ENCODE measurements at regions not wholly inside any gene's neighbourhood (a gene's known extent, or its start where the extent isn't known, plus 50 kb on each side); places are given as distances from the start of the nearest gene placed in this dataset.
"Not testable (repeated sequence)": the region's sequence is repeated elsewhere in the genome, so short reads cannot be mapped to it uniquely, and the experiment has no call there.

GRCh38 chrX:1853916-1854315 lies 239.1 kb downstream of the ASMT start:
- DNase-seq = no peak

- DNase-seq = not testable (repeated sequence)
Observed at GRCh38 chrX:1854861-1855260, 240.0 kb downstream of the ASMT start.

- not testable (repeated sequence) for DNase-seq
Observed at GRCh38 chrX:1859266-1859665, 244.4 kb downstream of the ASMT start.

GRCh38 chrX:1860936-1861594 lies 246.2 kb downstream of the ASMT start:
- DNase-seq = no peak

- not testable (repeated sequence) for DNase-seq
Observed at GRCh38 chrX:1863995-1864394, 249.1 kb downstream of the ASMT start.

- DNase-seq = no peak
Observed at GRCh38 chrX:1870421-1870820, 255.6 kb downstream of the ASMT start.

- DNase-seq = no peak
Observed at GRCh38 chrX:1871887-1872286, 257.0 kb downstream of the ASMT start.

- no peak for DNase-seq
Observed at GRCh38 chrX:1873671-1874070, 258.8 kb downstream of the ASMT start.

GRCh38 chrX:1874416-1874815 lies 259.6 kb downstream of the ASMT start:
- no peak for DNase-seq

GRCh38 chrX:1874899-1875298 lies 260.0 kb downstream of the ASMT start:
- DNase-seq = no peak

- no peak for DNase-seq
Observed at GRCh38 chrX:1876041-1876440, 261.2 kb downstream of the ASMT start.

GRCh38 chrX:1877780-1878179 lies 262.9 kb downstream of the ASMT start:
- no peak for DNase-seq

GRCh38 chrX:1880884-1881817 lies 266.3 kb downstream of the ASMT start:
- DNase-seq = not testable (repeated sequence)

GRCh38 chrX:1883772-1884171 lies 268.9 kb downstream of the ASMT start:
- no peak for DNase-seq

GRCh38 chrX:1884446-1884845 lies 269.6 kb downstream of the ASMT start:
- no peak for DNase-seq

- DNase-seq = no peak
Observed at GRCh38 chrX:1885116-1885515, 270.3 kb downstream of the ASMT start.

GRCh38 chrX:1888305-1888704 lies 273.4 kb downstream of the ASMT start:
- DNase-seq = not testable (repeated sequence)

- no peak for DNase-seq
Observed at GRCh38 chrX:1894026-1894294, 279.1 kb downstream of the ASMT start.

- DNase-seq = no peak
Observed at GRCh38 chrX:1894740-1895139, 279.9 kb downstream of the ASMT start.

- no peak for DNase-seq
Observed at GRCh38 chrX:1895583-1895982, 280.7 kb downstream of the ASMT start.

GRCh38 chrX:1899841-1900240 lies 285.0 kb downstream of the ASMT start:
- DNase-seq = no peak

GRCh38 chrX:1902901-1903235 lies 288.0 kb downstream of the ASMT start:
- DNase-seq = no peak

- DNase-seq = no peak
Observed at GRCh38 chrX:1903236-1903935, 288.5 kb downstream of the ASMT start.

Data from suppressor macrophage (primary cell).